HUES48 (cell line): ENCODE measurements at regions not wholly inside any gene's neighbourhood (a gene's known extent, or its start where the extent isn't known, plus 50 kb on each side); places are given as distances from the start of the nearest gene placed in this dataset.

Source experiments
- H3K27ac ChIP-seq: one replicate; pipeline ENCODE4 v1.7.0; 2013; ENCODE audit warnings: low read depth, low read length, inconsistent platforms
- H3K27me3 ChIP-seq: 2 replicates; pipeline ENCODE4 v1.6.1; 2013; ENCODE audit warnings: mild to moderate bottlenecking, low read length; ENCODE audit not compliant: control insufficient read depth, insufficient read depth
- H3K36me3 ChIP-seq: 2 replicates; pipeline ENCODE4 v1.6.1; 2013; ENCODE audit warnings: low read length; ENCODE audit not compliant: control insufficient read depth, insufficient read depth
- H3K4me1 ChIP-seq: 2 replicates; pipeline ENCODE4 v1.6.1; 2013; ENCODE audit warnings: mild to moderate bottlenecking, low read length; ENCODE audit not compliant: control insufficient read depth, insufficient read depth
- H3K4me3 ChIP-seq: 2 replicates; pipeline ENCODE4 v1.5.1; 2013; ENCODE audit warnings: mild to moderate bottlenecking, low read depth, low read length
- H3K9ac ChIP-seq: 2 replicates; pipeline ENCODE4 v1.6.1; 2013; ENCODE audit warnings: mild to moderate bottlenecking, low read depth, low read length, moderate library complexity
- H3K9me3 ChIP-seq: 2 replicates; pipeline ENCODE4 v1.6.1; 2013; ENCODE audit warnings: low read length; ENCODE audit not compliant: control insufficient read depth, insufficient read depth

- no peaks in the 10 kb centered on the region for H3K9me3 ChIP-seq
- no peak overlapping the region for H3K27ac ChIP-seq
- H3K4me1 ChIP-seq, result no peaks in the 10 kb centered on the region
- no peak overlapping the region for H3K9ac ChIP-seq
- no peaks in the 10 kb centered on the region for H3K27me3 ChIP-seq
- H3K4me3 ChIP-seq, result no peak overlapping the region
- H3K36me3 ChIP-seq, result no peaks in the 10 kb centered on the region
Observed at GRCh38 chr9:28179893-28180292, 606.6 kb upstream of the C9orf72 start.

GRCh38 chr9:28190981-28191380, 617.7 kb upstream of the C9orf72 start:
- no peaks in the 10 kb centered on the region for H3K36me3 ChIP-seq
- no peaks in the 10 kb centered on the region for H3K27me3 ChIP-seq
- no peak overlapping the region for H3K9ac ChIP-seq
- no peaks in the 10 kb centered on the region for H3K4me1 ChIP-seq
- H3K9me3 ChIP-seq, result no peaks in the 10 kb centered on the region
- H3K4me3 ChIP-seq, result no peak overlapping the region
- no peak overlapping the region for H3K27ac ChIP-seq

- Histone ChIP-seq H3K27ac (no peak overlapping the region), H3K4me1 (no peaks in the 10 kb centered on the region)
Observed at GRCh38 chr9:28197653-28198052, 624.4 kb upstream of the C9orf72 start.

GRCh38 chr9:28203036-28203435, 629.8 kb upstream of the C9orf72 start:
- Histone ChIP-seq H3K9ac (no peak overlapping the region), H3K36me3 (no peaks in the 10 kb centered on the region), H3K4me1 (no peaks in the 10 kb centered on the region), H3K27me3 (no peaks in the 10 kb centered on the region), H3K4me3 (no peak overlapping the region), H3K27ac (no peak overlapping the region), H3K9me3 (no peaks in the 10 kb centered on the region)

More at GRCh38 chr9:28197653-28198052, 624.4 kb upstream of the C9orf72 start:
- H3K9me3 ChIP-seq, result no peaks in the 10 kb centered on the region
- no peaks in the 10 kb centered on the region for H3K27me3 ChIP-seq
- no peaks in the 10 kb centered on the region for H3K36me3 ChIP-seq
- no peak overlapping the region for H3K9ac ChIP-seq
- no peak overlapping the region for H3K4me3 ChIP-seq

DNA sequence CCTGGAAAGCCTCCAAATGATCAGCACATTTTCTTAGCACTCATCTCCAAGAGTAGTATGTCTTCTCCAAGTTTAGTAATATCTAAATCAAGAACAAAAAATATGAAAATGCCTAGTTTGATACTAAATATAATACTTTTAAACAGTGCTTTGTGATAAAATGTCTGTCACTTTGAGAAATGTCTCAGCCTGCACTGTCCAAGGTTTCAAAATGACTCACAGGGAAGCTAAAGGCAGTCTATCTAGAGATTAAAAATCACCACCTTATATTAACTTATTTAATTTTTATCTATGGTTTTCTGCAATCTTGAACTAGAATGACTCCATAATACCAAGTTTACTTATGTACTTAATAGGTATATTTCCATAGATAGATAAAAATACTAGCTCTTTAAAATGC, 633.0 kb upstream of the C9orf72 start:
- Histone ChIP-seq H3K36me3 (no peaks in the 10 kb centered on the region), H3K4me3 (no peak overlapping the region), H3K4me1 (no peaks in the 10 kb centered on the region), H3K27ac (no peak overlapping the region), H3K9ac (no peak overlapping the region), H3K9me3 (no peaks in the 10 kb centered on the region), H3K27me3 (no peaks in the 10 kb centered on the region)

GRCh38 chr9:28207657-28208056, 634.4 kb upstream of the C9orf72 start:
- no peak overlapping the region for H3K4me3 ChIP-seq
- no peaks in the 10 kb centered on the region for H3K4me1 ChIP-seq
- H3K27ac ChIP-seq, result no peak overlapping the region
- no peak overlapping the region for H3K9ac ChIP-seq
- H3K27me3 ChIP-seq, result no peaks in the 10 kb centered on the region
- H3K9me3 ChIP-seq, result no peaks in the 10 kb centered on the region
- no peaks in the 10 kb centered on the region for H3K36me3 ChIP-seq

DNA sequence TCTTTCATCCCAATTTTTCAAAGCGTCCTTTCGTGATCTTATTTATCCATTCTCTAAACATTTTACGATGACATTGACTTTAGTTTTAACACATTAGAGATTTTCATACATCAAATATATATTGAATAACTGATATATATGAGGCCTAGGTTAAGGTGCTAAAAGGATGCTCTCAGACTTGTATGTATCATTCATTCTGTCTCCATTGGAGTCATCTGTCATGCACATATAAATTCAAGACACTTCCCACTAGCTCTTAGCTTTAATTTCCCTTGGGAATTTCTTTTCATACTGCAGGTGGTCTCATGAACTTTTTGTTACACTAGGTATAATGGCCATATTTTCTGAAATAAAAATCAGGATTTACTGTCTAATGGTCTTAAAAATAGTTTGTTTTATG, 635.8 kb upstream of the C9orf72 start:
- Histone ChIP-seq H3K9me3 (no peaks in the 10 kb centered on the region), H3K4me3 (no peak overlapping the region), H3K9ac (no peak overlapping the region)

GRCh38 chr9:28212979-28213378, 639.7 kb upstream of the C9orf72 start:
- Histone ChIP-seq H3K9ac (no peak overlapping the region), H3K27me3 (no peaks in the 10 kb centered on the region), H3K4me3 (no peak overlapping the region), H3K4me1 (no peaks in the 10 kb centered on the region), H3K36me3 (no peaks in the 10 kb centered on the region), H3K27ac (no peak overlapping the region), H3K9me3 (no peaks in the 10 kb centered on the region)

More for the DNA sequence above, 635.8 kb upstream of the C9orf72 start:
- Histone ChIP-seq H3K27me3 (no peaks in the 10 kb centered on the region), H3K27ac (no peak overlapping the region), H3K36me3 (no peaks in the 10 kb centered on the region), H3K4me1 (no peaks in the 10 kb centered on the region)

DNA sequence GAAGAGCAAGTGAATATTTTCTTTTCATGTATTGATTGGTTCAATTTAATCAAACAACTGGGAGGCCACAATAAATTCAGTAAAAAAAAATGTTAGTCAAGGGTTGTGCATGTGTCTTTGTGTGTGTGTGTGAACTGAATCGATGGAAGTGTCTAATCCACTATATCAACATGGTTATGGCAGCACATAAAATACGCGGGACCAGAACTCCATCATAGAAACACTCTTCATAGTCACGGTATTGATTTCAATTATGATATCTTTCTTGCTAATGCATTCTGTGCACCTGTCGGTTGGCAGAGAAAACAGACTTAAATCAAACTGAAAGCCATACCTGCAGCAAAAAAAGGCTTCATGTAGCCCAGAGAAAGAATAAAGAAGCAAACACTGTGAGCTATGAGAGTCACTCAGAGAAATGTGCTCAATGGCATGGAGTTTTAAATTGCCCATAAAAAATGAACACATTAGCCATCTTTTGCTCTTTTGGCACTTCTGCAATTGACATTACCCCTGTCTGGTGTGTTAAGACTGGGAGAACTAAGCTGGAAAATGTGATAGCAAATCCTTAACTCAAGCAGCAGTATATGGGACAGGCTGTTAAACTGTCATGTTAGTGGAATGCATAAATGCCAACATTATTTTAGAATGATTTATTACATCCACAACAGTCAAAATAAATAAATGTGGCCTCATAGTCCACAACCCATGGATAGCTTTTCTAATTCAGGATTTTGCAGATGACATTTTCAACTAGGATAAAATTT, 642.4 kb upstream of the C9orf72 start:
- H3K36me3 ChIP-seq, result no peaks in the 10 kb centered on the region
- no peaks in the 10 kb centered on the region for H3K4me1 ChIP-seq
- H3K9ac ChIP-seq, result no peak overlapping the region
- H3K27me3 ChIP-seq, result no peaks in the 10 kb centered on the region
- no peak overlapping the region for H3K27ac ChIP-seq
- H3K9me3 ChIP-seq, result no peaks in the 10 kb centered on the region
- H3K4me3 ChIP-seq, result no peak overlapping the region

DNA sequence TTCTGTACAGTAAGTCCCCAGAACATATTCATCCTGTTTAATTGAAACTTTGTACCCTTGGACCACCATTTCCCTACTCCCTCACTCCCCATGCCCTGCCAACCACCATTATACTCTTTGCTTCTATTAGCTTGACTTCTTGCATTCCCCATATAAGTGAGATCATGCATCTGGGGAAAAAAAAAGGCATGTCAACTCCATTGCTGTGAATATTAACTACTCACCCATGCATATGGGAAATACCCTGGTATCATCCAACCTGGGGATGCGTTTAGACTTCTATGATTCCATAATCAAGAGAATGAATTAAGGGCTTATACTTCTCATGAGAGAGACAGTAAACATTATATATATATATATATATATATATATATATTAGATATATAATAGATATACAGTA, 659.4 kb upstream of the C9orf72 start:
- Histone ChIP-seq H3K9ac (no peak overlapping the region), H3K27me3 (no peaks in the 10 kb centered on the region), H3K36me3 (no peaks in the 10 kb centered on the region), H3K4me3 (no peak overlapping the region), H3K4me1 (peaks cover 6% of the 10 kb centered on the region; the same call in 1 of the 2 replicates), H3K27ac (no peak overlapping the region), H3K9me3 (no peaks in the 10 kb centered on the region)

DNA sequence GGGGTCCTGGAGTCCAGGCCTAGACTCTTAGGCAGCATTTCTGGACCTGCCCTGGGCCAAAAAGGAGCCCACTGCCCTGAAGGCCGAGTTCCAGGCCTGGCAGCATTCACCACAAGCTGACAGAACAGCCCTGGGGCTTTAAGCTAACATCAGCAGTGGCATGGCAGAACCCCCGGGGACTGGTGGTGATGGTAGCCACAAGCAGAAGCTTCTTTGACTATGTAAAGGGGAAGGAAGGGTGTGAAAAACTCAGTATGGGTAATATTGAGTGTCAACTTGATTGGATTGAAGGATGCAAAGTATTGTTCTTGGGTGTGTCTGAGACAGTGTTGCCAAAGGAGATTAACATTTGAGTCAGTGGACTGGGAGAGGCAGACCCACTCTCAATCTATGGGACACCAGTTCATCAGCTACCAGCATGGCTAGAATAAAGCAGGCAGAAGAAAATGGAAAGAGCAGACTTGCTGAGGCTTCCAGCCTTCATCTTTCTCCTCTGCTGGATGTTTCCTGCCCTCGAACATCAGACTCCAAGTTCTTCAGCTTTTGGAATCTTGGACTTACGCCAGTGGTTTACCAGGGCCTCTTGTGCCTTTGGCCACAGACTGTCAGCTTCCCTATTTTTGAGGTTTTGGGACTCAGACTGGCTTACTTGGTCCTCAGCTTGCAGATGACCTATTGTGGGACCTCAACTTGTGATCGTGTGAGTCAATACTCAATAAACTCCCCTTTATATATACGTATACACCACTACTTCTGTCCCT, 661.0 kb upstream of the C9orf72 start:
- no peaks in the 10 kb centered on the region for H3K36me3 ChIP-seq
- H3K4me1 ChIP-seq, result peaks cover 6% of the 10 kb centered on the region; the same call in 1 of the 2 replicates
- no peak overlapping the region for H3K9ac ChIP-seq
- H3K4me3 ChIP-seq, result no peak overlapping the region
- H3K27ac ChIP-seq, result peak overlapping the region; percentile 29
- H3K9me3 ChIP-seq, result no peaks in the 10 kb centered on the region
- H3K27me3 ChIP-seq, result no peaks in the 10 kb centered on the region
